H1 (cell line): ENCODE measurements at regions not wholly inside any gene's neighbourhood (a gene's known extent, or its start where the extent isn't known, plus 50 kb on each side); places are given as distances from the start of the nearest gene placed in this dataset.

Experiments used
- CTCF ChIA-PET: fragments of 300-600 bp; sonication (Branson Sonifier 250); formaldehyde crosslinking; loops from one replicate; lab custom pipeline; 2021; ENCODE audit not compliant: partially characterized antibody; lab: Charles Lee
- POLR2A ChIA-PET: fragments of 300-600 bp; sonication (Branson Sonifier 250); formaldehyde crosslinking; loops from one replicate; lab custom pipeline; 2021; ENCODE audit warnings: inconsistent platforms; ENCODE audit not compliant: partially characterized antibody; lab: Charles Lee
- DNase-seq, 2 experiments: peaks; one replicate each; pipeline versions ENCODE4 v3.0.0 to v3.0.0-alpha.2; 2010 to 2022; ENCODE audit warnings: low spot score in 2 of 2, low read depth in 1 of 2, mixed read lengths in 1 of 2
- FAIRE-seq: peaks from 2 replicates; lab custom pipeline; 2011; peaks lifted over from hg19 to GRCh38; lab: Jason Lieb, UNC
- H2AFZ ChIP-seq: 2 replicates; pipeline ENCODE4 v1.8.1; 2012; ENCODE audit warnings: low read length, inconsistent platforms
- H2AK5ac ChIP-seq: 2 replicates; pipeline ENCODE4 v1.6.1; 2013; ENCODE audit warnings: low read depth, low read length
- H2BK120ac ChIP-seq: replicated peaks from 2 replicates; pipeline ENCODE3; 2013; ENCODE audit warnings: low read depth, low read length, inconsistent platforms
- H2BK12ac ChIP-seq: 2 replicates; pipeline ENCODE4 v1.6.1; 2013; ENCODE audit warnings: low read depth, low read length
- H2BK15ac ChIP-seq: 2 replicates; pipeline ENCODE4 v1.6.1; 2013; ENCODE audit warnings: low read length
- H2BK20ac ChIP-seq: 2 replicates; pipeline ENCODE4 v1.6.1; 2013; ENCODE audit warnings: low read length
- H2BK5ac ChIP-seq: 2 replicates; pipeline ENCODE4 v1.6.1; 2013; ENCODE audit warnings: low read depth, low read length
- H3K14ac ChIP-seq: 2 replicates; pipeline ENCODE4 v1.6.1; 2013; ENCODE audit warnings: inconsistent platforms; ENCODE audit not compliant: insufficient read length
- H3K18ac ChIP-seq: 2 replicates; pipeline ENCODE4 v1.6.1; 2013; ENCODE audit warnings: low read length; ENCODE audit errors: extremely low read depth
- H3K23ac ChIP-seq: 2 replicates; pipeline ENCODE4 v1.6.1; 2013; ENCODE audit warnings: inconsistent platforms; ENCODE audit not compliant: insufficient read length
- H3K23me2 ChIP-seq: 2 replicates; pipeline ENCODE4 v1.6.1; 2013; ENCODE audit warnings: low read depth, low read length
- H3K27ac ChIP-seq: 2 replicates; pipeline ENCODE4 v1.6.1; 2011; ENCODE audit warnings: low read depth, low read length, inconsistent platforms
- H3K27me3 ChIP-seq, 4 experiments: replicated peaks in 1 of 4; 1 replicate in 1 of 4; 2 replicates in 3 of 4; pipeline versions ENCODE4 v1.6.1 to v1.8.1; 2011 to 2013; ENCODE audit warnings: low read length in 3 of 4, mild to moderate bottlenecking in 3 of 4, inconsistent platforms in 2 of 4, mixed read lengths in 2 of 4, moderate library complexity in 1 of 4; ENCODE audit not compliant: control insufficient read depth in 3 of 4, insufficient read depth in 3 of 4; ENCODE audit errors: extremely low read depth in 1 of 4
- H3K36me3 ChIP-seq, 4 experiments: 2 replicates each; pipeline versions ENCODE4 v1.6.1 to v1.8.1; 2011 to 2013; ENCODE audit warnings: mild to moderate bottlenecking in 4 of 4, low read length in 3 of 4, moderate library complexity in 2 of 4, control low read depth in 1 of 4, inconsistent platforms in 1 of 4; ENCODE audit not compliant: insufficient read depth in 4 of 4, control insufficient read depth in 2 of 4
- H3K4ac ChIP-seq: replicated peaks from 2 replicates; pipeline ENCODE3; 2013; ENCODE audit warnings: low read length, low read depth, mixed read lengths, inconsistent platforms; ENCODE audit not compliant: insufficient read length
- H3K4me1 ChIP-seq, 4 experiments: replicated peaks in 1 of 4; 1 replicate in 1 of 4; 2 replicates in 3 of 4; pipeline versions ENCODE4 v1.6.1 to v1.8.1; 2011 to 2013; ENCODE audit warnings: low read length in 3 of 4, inconsistent platforms in 2 of 4, mixed read lengths in 1 of 4; ENCODE audit not compliant: insufficient read depth in 4 of 4, control insufficient read depth in 3 of 4
- H3K4me2 ChIP-seq, 2 experiments: 2 replicates each; pipeline versions ENCODE4 v1.6.1 to v1.8.1; 2011 to 2013; ENCODE audit warnings: low read depth in 2 of 2, low read length in 2 of 2, control low read depth in 1 of 2, inconsistent platforms in 1 of 2, mild to moderate bottlenecking in 1 of 2; ENCODE audit not compliant: insufficient read depth in 1 of 2
- H3K4me3 ChIP-seq, 4 experiments: fragments of 200-600, 300-600 bp in 1 of 4; sonication (generic), shearing (Covaris generic), sonication (Bioruptor Twin) in 1 of 4; 2 replicates each; pipeline versions ENCODE4 v1.5.1 to v1.8.1; 2011 to 2016; ENCODE audit warnings: low read length in 4 of 4, low read depth in 3 of 4, control low read depth in 2 of 4, inconsistent platforms in 2 of 4, mild to moderate bottlenecking in 2 of 4, mixed read lengths in 1 of 4, moderate library complexity in 1 of 4; ENCODE audit not compliant: insufficient read depth in 2 of 4; ENCODE audit errors: extremely low read depth in 1 of 4
- H3K56ac ChIP-seq: replicated peaks from 2 replicates; pipeline ENCODE3; 2013; ENCODE audit warnings: low read depth, mild to moderate bottlenecking, mixed read lengths, low read length, inconsistent platforms; ENCODE audit not compliant: insufficient read length
- H3K79me1 ChIP-seq: 2 replicates; pipeline ENCODE4 v1.6.1; 2013; ENCODE audit warnings: low read depth, low read length, control low read depth
- H3K79me2 ChIP-seq, 2 experiments: 2 replicates each; pipeline versions ENCODE4 v1.6.1 to v1.8.1; 2012 to 2013; ENCODE audit warnings: low read length in 2 of 2, mild to moderate bottlenecking in 2 of 2, inconsistent platforms in 1 of 2; ENCODE audit not compliant: insufficient read depth in 2 of 2, control insufficient read depth in 1 of 2
- H3K9ac ChIP-seq, 4 experiments: replicated peaks in 1 of 4; 1 replicate in 1 of 4; 2 replicates in 3 of 4; pipeline versions ENCODE4 v1.6.1 to v1.8.1; 2011 to 2013; ENCODE audit warnings: low read depth in 3 of 4, low read length in 3 of 4, control low read depth in 2 of 4, mild to moderate bottlenecking in 2 of 4, moderate library complexity in 2 of 4, inconsistent platforms in 1 of 4; ENCODE audit errors: extremely low read depth in 1 of 4
- H3K9me3 ChIP-seq, 2 experiments: 2 replicates each; pipeline versions ENCODE4 v1.6.1 to v1.8.1; 2012 to 2013; ENCODE audit warnings: mild to moderate bottlenecking in 2 of 2, moderate library complexity in 2 of 2, control low read depth in 1 of 2, inconsistent platforms in 1 of 2, low read depth in 1 of 2, low read length in 1 of 2, mixed read lengths in 1 of 2; ENCODE audit not compliant: insufficient read depth in 2 of 2
- H4K20me1 ChIP-seq, 2 experiments: replicated peaks in 1 of 2; 2 replicates each; pipeline versions ENCODE3 to v1.8.1; 2011 to 2013; ENCODE audit warnings: inconsistent platforms in 2 of 2, low read length in 2 of 2, mild to moderate bottlenecking in 1 of 2; ENCODE audit not compliant: insufficient read depth in 2 of 2, control insufficient read depth in 1 of 2
- H4K5ac ChIP-seq: 2 replicates; pipeline ENCODE4 v1.6.1; 2013; ENCODE audit warnings: low read length, low read depth, mixed read lengths, inconsistent platforms; ENCODE audit not compliant: insufficient read length
- H4K8ac ChIP-seq: 2 replicates; pipeline ENCODE4 v1.8.0; 2013; ENCODE audit warnings: mild to moderate bottlenecking, moderate library complexity, low read length, inconsistent platforms; ENCODE audit not compliant: insufficient read depth; ENCODE audit errors: extremely low read depth
- H4K91ac ChIP-seq: replicated peaks from 2 replicates; pipeline ENCODE3; 2013; ENCODE audit warnings: low read length, mixed read lengths, inconsistent platforms; ENCODE audit not compliant: insufficient read length
- CTBP2 ChIP-seq: IDR thresholded peaks from 2 replicates; pipeline ENCODE4 v1.7.0; 2011; ENCODE audit warnings: borderline replicate concordance, mild to moderate bottlenecking, moderate library complexity, mixed read lengths, low read length; ENCODE audit not compliant: insufficient read depth, insufficient read length
- NRF1 ChIP-seq: IDR thresholded peaks from 2 replicates; pipeline ENCODE4 v1.6.1; 2011; ENCODE audit warnings: mild to moderate bottlenecking, low read depth, low read length, improper control_type of control experiment
- SAP30 ChIP-seq: fragments of 300-600 bp; sonication (generic); IDR thresholded peaks from 2 replicates; pipeline ENCODE4 v1.7.1; 2012; ENCODE audit warnings: low read length, moderate library complexity, mild to moderate bottlenecking, inconsistent platforms; ENCODE audit not compliant: insufficient read depth, insufficient replicate concordance
- TAF7 ChIP-seq: optimal IDR thresholded peaks from 2 replicates; pipeline ENCODE3; 2011; ENCODE audit warnings: low read depth, mild to moderate bottlenecking, inconsistent platforms, low read length, moderate library complexity, borderline replicate concordance
- TEAD4 ChIP-seq: IDR thresholded peaks from 2 replicates; pipeline ENCODE4 v1.6.1; 2012; ENCODE audit warnings: low read depth, low read length, inconsistent platforms, mixed read lengths
- WGBS, 2 experiments: shearing (Covaris generic) in 1 of 2; methylation state at CpG; one replicate each; pipeline versions ENCODE4 v1.1.6 to v1.1.7; 2013 to 2015; ENCODE audit warnings: low lambda C conversion rate in 2 of 2, mixed read lengths in 2 of 2, inconsistent platforms in 1 of 2, low coverage in 1 of 2, missing lambda C conversion rate in 1 of 2; ENCODE audit not compliant: insufficient replicate concordance in 2 of 2, insufficient coverage in 1 of 2, insufficient read length in 1 of 2; ENCODE audit errors: extremely low coverage in 1 of 2, missing lambda C conversion rate in 1 of 2; 5-methylcytosine and 5-hydroxymethylcytosine counted together
- TF ChIP-seq, protein P1 (sequence below): IDR thresholded peaks from 2 replicates; pipeline ENCODE4 v1.6.1; 2012; ENCODE audit warnings: inconsistent platforms

DNA sequence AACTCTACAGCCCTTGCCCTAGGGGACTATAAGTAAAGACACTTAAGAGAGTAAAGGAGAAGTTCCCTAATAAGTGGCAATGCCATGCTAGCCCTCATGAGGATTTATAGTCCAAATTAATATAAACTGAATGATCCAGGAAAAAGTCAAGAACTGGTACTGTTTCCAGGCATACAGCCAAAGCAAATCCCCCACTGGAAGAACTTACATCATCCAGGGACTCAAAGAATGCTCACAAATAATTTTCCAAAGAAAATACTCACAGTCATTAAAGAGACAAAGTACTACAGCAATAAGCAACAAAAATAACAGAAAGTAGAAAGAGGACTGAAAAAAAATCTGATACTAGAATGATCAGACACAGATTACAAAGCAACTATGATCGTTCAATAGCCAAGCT lies 79.7 kb upstream of the RAP1B start:
- H3K4me1 ChIP-seq: no peaks in the 10 kb centered on the region
- no peak overlapping the region for H2AFZ ChIP-seq
- H3K23ac ChIP-seq: no peak overlapping the region
- H3K27ac ChIP-seq: no peak overlapping the region
- ChIA-PET POLR2A (no interaction called here), CTCF (no interaction called here)
- DNase-seq (no peak), FAIRE-seq (no peak)
- no peak overlapping the region for H4K8ac ChIP-seq
- no peaks in the 10 kb centered on the region for H3K23me2 ChIP-seq
- no peak overlapping the region for H3K4me2 ChIP-seq
- no peak overlapping the region for H2BK5ac ChIP-seq
- no peak overlapping the region for H3K4ac ChIP-seq
- H3K18ac ChIP-seq: no peak overlapping the region
- no peak for TF ChIP-seq SAP30
- no peak for TF ChIP-seq CTBP2
- no peak for TF ChIP-seq TEAD4
- no peak for TF ChIP-seq TAF7
- TF ChIP-seq, protein P1, sequence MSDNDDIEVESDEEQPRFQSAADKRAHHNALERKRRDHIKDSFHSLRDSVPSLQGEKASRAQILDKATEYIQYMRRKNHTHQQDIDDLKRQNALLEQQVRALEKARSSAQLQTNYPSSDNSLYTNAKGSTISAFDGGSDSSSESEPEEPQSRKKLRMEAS: no peak
- no peak for TF ChIP-seq NRF1
- H3K27me3 ChIP-seq: no peaks in the 10 kb centered on the region
- H3K14ac ChIP-seq: no peak overlapping the region
- no peaks in the 10 kb centered on the region for H3K36me3 ChIP-seq
- no peak overlapping the region for H3K56ac ChIP-seq
- no peaks in the 10 kb centered on the region for H3K9me3 ChIP-seq
- WGBS, 2 experiments: 68% methylated on average over 1 of the region's 1 CpG; no CpG with 5 or more reads in 1 of the 2 experiments
- H3K79me1 ChIP-seq: no peaks in the 10 kb centered on the region
- H4K20me1 ChIP-seq: no peaks in the 10 kb centered on the region
- H3K79me2 ChIP-seq: no peaks in the 10 kb centered on the region
- no peak overlapping the region for H2BK15ac ChIP-seq
- H4K5ac ChIP-seq: no peak overlapping the region
- H2AK5ac ChIP-seq: no peak overlapping the region
- no peak overlapping the region for H3K4me3 ChIP-seq
- H2BK12ac ChIP-seq: no peak overlapping the region
- no peak overlapping the region for H2BK20ac ChIP-seq
- H2BK120ac ChIP-seq: no peak overlapping the region
- no peak overlapping the region for H4K91ac ChIP-seq
- H3K9ac ChIP-seq: no peak overlapping the region
